GM18499 (cell line): ENCODE measurements at regions not wholly inside any gene's neighbourhood (a gene's known extent, or its start where the extent isn't known, plus 50 kb on each side); places are given as distances from the start of the nearest gene placed in this dataset.

Experiments used
- ATAC-seq: cut with Tn5 transposase; IDR thresholded peaks from one replicate; pipeline ENCODE4 v1.9.1; 2021; ENCODE audit warnings: moderate number of reproducible peaks; ENCODE audit not compliant: insufficient read depth, unreplicated experiment

DNA sequence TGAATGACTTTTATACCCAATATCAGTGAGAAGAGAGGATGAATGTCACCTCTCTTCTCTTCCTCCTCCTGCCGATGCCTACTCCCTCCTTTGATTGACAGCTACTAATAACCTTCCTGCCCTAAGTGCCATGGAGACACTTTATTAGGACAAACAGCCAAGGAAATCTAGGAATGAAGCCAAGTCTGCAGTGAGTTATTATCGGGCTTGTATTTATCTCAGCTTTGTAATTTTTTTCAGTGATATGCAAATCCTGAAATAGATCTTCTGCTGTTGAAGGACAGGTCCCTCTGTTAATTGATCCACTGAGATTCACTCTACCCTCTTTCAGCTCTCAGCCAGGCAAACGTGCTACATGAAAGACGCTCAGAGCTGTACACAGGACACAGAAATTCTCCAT lies 686.7 kb downstream of the TMEM182 start:
- no peak for ATAC-seq

DNA sequence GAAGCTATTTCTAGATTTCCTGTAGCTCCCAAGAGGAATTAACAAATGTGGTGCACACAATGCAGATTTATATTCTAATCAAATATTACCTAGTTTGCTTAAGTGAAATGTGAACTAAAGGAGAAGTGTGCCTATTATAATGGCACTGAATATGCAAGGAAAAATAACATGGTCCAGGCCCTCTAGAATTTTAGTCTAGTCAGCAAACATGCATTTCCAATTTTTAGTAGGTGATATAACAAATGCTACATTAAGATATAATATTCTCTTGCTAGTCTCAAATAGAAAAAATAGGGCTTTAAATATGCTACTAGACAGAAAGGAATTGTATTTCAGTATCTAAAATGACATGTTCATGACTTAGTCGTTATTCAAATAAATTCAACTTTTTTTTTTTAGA lies 689.5 kb downstream of the TMEM182 start:
- ATAC-seq = no peak

DNA sequence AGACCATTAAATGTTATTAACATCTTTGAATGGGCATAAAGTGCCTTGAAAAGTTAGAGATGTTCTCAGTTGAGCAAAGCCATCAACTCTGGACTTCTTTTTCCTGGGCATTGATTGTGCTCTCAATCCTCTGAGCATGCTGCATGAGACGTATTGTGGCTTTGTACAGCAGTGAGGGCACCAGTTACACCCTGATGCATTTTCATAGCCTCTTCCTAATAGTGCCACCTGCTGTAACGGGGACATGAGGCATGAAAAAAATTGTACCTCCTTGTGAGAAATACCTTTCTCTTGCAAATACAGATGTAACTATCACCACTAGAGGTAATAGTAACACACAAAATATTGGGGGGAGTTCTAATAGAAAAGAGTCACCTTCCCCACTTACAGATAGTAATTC lies 697.5 kb downstream of the TMEM182 start:
- no peak for ATAC-seq

DNA sequence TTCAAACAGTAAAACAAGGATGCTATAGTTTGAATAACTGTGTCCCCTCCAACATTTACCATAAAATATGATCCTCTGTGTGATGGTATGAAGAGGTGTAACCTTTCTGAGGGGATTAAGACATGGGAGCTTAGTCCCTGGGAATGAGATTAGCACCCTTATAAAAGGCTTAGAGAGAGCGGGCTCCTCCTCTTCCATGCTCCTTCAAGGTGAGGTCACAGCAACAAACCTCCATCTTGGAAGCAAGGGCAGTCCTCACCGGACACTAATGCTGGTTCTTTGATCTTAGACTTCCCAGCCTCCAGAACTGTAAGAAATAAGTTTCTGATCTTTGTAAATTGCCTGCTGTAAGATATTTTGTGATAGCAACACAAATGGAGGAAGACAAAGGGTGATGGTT lies 700.3 kb downstream of the TMEM182 start:
- no peak for ATAC-seq

DNA sequence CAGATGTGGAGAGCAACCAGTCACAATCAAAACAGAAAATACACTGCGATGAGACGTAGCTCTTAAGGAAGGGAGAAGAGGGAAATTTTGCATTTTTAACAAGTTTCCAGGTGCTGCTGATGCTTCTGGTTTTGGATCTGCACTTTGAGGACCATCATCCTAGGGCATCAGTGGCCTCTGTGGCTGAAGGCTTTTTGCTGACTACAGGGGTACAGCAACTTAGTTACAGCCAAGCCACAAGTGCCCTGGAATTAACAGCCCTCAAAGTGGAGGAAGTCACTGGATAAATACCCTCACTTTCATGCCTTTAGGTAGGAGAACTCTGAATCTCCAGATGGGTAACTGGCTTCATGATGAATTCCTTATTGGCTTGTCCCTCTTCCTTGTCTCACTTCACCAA lies 700.9 kb downstream of the TMEM182 start:
- no peak for ATAC-seq

DNA sequence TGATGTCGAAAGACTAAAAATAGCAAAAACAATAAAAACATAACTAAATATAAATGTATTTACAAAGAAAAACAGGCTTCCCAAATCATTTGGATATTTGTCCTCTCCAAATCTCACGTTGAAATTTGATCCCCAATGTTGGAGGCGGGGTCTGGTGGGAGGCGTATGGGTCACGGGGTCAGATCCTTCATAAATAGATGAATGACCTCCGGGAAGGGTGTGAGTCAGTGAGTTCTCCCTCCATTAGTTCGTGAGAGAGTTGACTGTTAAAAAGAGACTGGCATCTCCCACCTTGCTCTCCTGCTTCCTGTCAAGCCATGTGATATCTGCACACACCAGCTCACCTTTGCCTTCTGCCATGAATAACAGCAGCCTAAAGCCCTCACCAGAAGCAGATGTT lies 703.0 kb downstream of the TMEM182 start:
- no peak for ATAC-seq

DNA sequence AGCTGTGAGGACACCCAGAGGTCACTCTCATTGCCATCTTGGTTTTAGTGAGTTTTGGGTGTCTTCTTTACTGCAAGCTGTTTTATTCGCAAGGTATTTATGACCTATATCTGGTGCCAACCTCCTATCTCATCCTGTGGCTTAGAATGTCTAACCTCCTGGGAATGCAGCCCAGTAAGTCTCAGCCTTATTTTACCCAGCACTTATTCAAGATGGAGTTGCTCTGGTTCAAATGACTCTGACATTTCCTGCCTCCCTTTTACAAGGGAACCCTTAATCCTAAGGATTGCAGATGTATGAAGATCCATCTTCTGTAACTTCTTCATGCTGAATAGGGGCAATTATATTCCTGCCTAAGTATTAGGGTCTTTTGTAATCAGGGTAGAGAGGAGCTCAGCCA lies 708.0 kb downstream of the TMEM182 start:
- no peak for ATAC-seq

DNA sequence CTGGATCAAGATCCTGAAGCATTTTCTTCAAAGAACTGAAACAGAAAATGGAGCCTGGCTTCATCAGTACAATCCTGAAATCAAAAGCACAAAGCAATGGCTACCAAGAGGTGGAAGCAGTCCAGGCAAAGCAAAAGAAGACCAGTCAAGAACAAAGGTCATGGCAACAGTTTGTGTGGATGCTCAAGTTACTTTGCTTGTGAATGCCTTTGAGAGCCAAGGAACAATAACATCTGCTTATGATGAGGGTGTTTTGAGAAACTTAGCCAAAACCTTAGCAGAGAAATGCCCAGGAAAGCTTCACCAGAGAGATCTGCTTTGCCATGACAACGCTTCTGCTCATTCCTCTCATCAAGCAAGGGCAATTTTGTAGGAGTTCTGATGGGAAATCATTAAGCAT lies 723.1 kb downstream of the TMEM182 start:
- ATAC-seq = no peak

DNA sequence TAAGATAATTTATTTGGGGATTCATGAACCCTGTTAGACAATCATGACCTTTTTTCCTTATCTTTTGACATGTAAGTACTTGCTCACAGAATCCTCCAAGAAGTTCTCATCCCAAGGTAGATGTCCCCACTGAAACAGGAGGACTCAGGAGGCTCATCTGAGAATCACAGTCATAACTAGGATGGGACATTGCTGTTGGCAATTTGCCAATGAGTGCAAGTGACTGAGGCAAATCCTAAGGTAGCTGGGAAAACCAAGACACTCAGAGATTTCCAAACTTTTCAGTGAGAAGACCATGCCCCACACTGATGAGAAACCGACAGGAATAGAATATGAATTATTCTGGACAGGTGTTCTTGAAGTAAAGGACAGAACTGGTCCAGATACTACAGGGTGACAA lies 735.0 kb downstream of the TMEM182 start:
- ATAC-seq = no peak

DNA sequence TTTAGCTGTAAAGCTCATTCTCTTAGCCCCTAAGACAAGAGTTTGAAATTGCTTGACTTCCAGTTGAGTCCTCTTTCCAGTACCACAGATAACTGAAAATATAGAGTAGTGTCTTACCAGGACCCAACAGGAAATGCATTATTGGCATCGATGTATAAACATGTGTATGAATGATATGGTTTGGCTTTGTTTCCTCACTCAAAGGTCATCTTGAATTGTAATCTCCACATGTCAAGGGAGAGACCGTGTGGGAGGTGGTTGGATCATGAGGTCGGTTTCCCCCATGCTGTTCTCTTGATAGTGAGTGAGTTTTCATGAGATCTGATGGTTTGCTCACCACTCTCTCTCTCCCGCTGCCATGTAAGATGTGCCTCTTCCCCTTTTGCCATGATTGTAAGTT lies 745.0 kb downstream of the TMEM182 start:
- no peak for ATAC-seq

DNA sequence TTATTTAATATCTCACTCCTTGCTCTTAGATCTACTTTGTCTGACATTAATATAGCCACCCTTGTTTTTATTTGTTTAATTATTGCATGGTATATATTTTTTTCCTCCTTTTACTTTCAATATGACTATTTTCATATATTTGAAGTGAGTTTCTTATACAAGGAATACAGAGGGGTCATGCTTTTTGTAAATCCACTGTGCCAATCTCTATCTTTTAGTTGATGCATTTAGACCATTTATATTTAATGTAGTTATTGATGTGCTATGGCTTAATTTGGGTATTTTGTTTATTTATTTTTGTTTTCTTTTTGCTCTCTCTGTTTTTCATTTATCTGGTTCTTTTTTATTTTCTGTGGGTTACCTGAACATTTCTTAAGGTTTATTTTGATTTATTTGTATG lies 750.6 kb downstream of the TMEM182 start:
- no peak for ATAC-seq

DNA sequence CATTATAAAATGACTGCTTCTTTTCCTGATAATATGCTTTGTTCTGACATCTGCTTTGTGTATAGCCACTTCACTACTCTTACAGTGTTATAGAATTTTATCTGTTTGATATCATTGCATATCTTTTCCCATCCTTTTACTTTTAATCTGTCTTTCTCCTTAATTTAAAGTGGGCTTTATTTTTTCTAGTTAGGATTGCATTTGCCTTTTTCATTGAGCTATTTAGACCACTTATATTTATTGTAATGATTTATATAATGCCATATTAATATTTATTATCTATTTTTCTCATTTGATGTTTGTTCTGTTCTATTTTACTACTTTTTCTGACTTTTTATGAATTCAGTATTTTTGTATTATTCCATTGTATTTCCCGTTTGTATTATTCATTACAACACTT lies 758.7 kb downstream of the TMEM182 start:
- ATAC-seq = no peak

DNA sequence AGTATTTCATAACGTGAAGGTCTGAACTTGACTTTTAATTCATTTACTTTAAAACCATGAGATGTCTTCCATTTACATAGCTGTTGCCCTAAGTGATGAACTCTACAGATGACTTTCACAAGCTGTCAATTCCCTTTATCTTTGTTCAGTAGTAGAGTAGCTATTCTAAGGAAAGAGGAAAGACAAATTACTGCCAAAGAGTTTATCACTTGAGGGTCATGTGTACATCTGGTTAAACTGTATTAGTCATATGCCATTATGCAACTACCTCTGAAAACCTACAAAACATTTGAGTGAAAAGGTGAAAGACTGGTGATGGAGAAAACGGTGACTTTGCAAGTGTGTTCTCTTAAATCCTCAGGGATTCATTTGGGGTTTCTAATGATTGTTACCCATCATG lies 763.9 kb downstream of the TMEM182 start:
- ATAC-seq = no peak

DNA sequence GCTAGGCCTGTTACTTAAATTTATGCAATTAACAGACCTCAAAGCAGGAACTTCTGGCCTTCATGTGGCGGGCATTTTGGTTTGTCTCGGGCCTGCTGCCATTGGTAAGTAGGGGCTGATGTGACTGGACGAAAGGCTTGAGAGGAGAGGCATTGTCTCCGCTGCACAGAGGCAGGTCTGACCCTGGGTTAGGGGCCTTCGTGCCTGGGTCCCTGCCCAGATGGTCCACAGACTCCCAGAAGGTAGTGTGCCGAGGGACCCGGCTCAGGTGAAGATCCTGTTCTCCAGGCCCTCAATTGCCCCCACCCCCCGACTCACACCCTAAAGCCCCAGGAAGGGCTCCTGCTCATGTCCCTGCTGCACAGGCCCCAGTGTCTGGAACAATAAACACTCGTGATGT lies 764.9 kb downstream of the TMEM182 start:
- no peak for ATAC-seq

DNA sequence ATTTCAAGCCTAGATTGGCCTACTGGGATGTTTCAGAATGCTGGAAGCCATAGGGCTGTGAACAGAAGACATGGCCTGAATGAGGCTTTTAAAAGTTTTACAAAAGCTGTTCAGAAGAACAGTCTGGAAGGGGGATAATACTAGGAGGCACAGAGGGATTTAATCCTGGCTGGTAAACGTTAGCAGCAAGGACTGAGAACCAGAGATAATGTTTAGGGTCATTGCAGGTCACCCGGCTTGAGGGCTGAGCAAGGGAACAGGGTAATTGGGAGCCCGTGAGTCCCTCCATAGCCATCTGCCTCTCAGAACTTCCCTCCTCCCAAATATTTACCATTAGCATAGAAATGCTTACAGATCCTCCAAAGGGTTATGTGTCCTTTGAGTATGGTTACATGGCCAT lies 765.4 kb downstream of the TMEM182 start:
- no peak for ATAC-seq

DNA sequence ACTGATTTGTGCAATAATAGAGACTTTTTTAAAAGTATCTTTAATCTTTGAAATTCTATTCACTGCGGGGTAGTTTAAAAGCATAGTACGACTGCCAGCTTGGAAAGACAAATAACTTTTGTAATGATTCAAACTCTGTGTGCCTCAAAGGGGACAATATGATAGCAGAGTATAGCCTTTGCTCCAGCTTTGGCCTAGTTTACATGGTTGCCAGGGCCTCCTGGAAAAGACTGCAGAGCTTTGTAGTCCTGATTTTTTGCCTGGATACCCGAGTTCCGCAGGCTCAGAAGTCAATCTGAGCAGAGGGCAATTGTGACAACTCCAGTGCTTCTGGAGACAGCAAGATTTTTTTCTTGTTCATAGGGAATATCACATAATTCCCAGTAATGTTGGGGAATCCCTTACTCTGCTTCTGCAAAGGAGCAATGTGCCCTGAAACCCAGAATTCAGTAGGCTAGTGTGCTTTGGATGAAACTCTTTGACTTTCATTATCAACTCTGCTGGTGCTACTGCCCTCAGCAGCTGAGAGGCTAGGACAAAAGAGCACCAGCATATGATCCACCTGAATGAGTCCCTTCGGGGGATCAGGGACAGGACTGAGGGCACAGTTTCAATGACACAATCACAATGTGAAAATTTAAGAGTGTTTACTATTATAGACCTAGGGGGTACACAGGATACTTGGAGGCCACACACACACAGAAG lies 768.1 kb downstream of the TMEM182 start:
- ATAC-seq = no peak

DNA sequence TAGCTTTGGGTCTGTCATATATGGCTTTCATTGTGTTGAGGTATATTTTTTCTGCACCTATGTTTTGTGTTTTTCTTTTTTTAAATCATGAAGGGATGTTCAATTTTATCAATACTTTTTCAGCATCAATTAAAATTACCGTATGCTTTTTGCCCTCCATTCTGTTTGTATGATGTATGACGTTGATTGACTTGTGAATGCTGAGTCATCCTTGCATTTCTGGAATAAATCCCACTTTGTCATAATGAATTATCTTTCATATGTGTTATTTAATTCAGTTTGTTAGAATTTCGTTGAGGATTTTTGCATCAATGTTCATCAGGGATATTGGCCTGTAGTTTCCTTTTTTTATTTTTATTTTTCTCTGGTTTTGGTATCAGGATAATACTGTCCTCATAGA lies 790.9 kb downstream of the TMEM182 start:
- ATAC-seq = no peak

DNA sequence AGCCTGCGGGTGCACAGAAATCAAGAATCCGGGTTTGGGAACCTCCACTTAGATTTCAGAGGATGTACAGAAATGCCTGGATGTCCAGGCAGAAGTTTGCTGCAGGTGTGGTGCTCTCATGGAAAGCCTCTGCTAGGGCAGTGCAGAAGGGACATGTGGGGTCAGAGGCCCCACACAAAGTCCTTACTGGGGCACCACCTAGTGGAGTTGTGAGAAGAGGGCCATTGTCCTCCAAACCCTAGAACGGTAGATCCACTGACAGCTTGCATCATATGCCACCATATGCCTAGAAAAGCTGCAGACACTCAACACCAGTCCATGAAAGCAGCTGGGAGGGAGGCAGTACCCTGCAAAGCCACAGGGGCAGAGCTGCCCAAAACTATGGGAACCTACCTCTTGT lies 833.0 kb downstream of the TMEM182 start:
- ATAC-seq = no peak

DNA sequence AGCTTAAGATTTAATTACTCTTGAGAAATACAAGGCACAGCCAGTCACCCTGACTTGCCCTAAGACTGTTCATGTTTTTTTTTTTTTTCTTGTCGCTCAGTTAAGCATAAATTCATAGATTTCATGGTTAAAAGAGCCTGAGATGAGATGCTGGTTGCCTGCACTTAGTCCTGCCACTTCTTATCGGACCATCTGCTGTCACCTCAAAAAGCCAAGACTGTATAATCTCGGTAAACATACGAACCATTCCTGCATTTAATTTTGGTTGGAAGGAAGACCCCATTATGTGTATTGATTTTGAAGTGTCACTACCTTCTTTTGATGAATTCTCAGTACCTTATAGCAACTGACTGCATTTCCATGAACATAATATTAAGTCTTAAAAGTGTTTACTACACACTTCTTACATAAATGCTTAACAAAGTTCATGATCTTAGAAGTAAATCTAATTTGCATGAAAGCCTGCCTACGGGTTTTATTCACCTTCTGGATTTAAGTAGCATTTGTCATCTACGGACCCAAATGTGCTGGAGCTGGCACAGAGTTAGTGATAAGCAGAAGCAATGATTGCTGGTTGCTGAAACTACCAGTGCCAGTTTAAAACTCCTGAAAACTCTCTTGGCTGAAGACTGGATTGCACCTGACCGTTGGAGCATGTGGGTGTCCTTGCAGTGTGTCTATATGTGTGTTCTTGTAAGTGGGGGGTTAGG lies 843.4 kb downstream of the TMEM182 start:
- ATAC-seq = no peak

DNA sequence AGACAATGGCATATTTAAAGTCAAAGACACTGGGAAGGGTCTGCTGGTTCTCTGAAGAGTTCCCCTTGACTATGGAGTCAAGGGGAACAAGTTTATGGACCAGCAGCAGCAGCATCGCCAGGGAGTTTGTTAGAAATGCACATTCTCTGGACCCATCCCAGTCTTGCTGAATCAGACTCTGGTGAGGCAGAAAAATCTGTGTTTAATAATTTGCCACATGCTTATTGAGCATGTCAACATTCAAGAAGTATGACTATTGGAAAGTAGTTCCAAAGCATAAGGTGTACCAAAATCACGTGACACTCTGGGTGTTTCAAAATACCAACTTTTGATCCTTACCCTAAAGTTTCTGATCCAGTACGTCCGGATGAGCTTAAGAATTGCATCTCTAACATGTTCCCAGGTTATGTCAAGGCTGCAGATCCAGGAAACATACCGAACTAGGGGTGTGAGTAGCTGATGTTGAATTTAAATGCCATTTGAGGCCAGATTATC lies 853.8 kb downstream of the TMEM182 start:
- ATAC-seq = no peak

DNA sequence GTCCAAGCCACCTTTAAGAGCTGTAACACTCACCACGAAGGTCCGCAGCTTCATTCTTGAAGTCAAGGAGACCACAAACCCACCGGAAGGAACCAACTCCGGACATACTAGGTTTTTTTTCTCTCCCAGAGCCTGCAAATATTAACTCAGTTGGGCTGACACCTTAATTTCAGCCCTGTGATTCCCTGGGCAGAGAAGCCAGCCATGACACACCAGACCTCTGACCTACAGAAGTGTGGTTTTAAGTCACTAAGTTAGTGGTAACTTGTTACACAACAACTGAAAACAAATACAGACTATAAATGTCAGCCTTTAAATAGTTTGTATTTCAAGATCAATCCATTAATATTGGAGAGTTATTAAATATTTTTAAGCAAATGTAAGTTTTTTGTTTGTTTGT lies 855.1 kb downstream of the TMEM182 start:
- ATAC-seq = no peak

DNA sequence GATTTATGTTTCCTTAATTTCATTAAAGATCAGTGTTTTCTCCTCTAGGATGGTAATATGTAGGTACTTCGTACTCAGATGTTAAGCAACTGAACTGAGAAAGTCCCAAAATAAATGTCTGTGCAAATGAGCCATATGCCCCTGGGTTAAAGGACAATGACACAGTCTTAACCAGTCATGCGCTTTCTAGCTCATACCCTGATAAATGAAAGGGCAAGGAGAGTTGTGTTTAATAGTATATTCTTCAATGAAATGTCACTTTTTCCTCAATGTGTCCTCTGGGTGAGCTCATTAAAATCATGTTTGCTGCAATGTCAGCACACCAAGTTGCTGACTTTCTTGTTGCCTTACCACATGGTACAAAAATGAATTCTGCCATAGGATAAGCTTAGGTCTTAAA lies 856.3 kb downstream of the TMEM182 start:
- ATAC-seq = no peak
